WTC11 (cell line): ENCODE measurements at regions not wholly inside any gene's neighbourhood (a gene's known extent, or its start where the extent isn't known, plus 50 kb on each side); places are given as distances from the start of the nearest gene placed in this dataset.

Experiments
- FOXP1 ChIP-seq: sonication (generic); formaldehyde crosslinking; IDR thresholded peaks from 2 replicates; pipeline ENCODE4 v1.8.0; 2022; ENCODE audit warnings: missing genetic modification reagents, mild to moderate bottlenecking, moderate library complexity, borderline replicate concordance
- NFE2L1 ChIP-seq: sonication (generic); formaldehyde crosslinking; IDR thresholded peaks from 2 replicates; pipeline ENCODE4 v1.8.1; 2023; ENCODE audit warnings: missing genetic modification reagents
- TEAD1 ChIP-seq: sonication (generic); formaldehyde crosslinking; IDR thresholded peaks from 2 replicates; pipeline ENCODE4 v1.8.0; 2022; ENCODE audit warnings: mild to moderate bottlenecking, missing genetic modification reagents
- TEAD4 ChIP-seq: sonication (generic); formaldehyde crosslinking; IDR thresholded peaks from 2 replicates; pipeline ENCODE4 v1.8.0; 2022; ENCODE audit warnings: mild to moderate bottlenecking, missing genetic modification reagents
- TP53 ChIP-seq: sonication (generic); formaldehyde crosslinking; IDR thresholded peaks from 2 replicates; pipeline ENCODE4 v1.8.1; 2023; ENCODE audit warnings: mild to moderate bottlenecking, missing genetic modification reagents
- TF ChIP-seq, protein P1 (sequence below): fragments of 200-600 bp; IDR thresholded peaks from 2 replicates; pipeline ENCODE4 v1.8.0; 2022; ENCODE audit warnings: antibody characterized with exemption
- TF ChIP-seq, protein P2 (sequence below): sonication (generic); formaldehyde crosslinking; IDR thresholded peaks from 2 replicates; pipeline ENCODE4 v1.8.0; 2022; ENCODE audit warnings: mild to moderate bottlenecking, missing genetic modification reagents
- TF ChIP-seq, protein P3 (sequence below): sonication (generic); formaldehyde crosslinking; IDR thresholded peaks from 2 replicates; pipeline ENCODE4 v1.8.1; 2022; ENCODE audit warnings: low read depth, missing genetic modification reagents, borderline replicate concordance

DNA sequence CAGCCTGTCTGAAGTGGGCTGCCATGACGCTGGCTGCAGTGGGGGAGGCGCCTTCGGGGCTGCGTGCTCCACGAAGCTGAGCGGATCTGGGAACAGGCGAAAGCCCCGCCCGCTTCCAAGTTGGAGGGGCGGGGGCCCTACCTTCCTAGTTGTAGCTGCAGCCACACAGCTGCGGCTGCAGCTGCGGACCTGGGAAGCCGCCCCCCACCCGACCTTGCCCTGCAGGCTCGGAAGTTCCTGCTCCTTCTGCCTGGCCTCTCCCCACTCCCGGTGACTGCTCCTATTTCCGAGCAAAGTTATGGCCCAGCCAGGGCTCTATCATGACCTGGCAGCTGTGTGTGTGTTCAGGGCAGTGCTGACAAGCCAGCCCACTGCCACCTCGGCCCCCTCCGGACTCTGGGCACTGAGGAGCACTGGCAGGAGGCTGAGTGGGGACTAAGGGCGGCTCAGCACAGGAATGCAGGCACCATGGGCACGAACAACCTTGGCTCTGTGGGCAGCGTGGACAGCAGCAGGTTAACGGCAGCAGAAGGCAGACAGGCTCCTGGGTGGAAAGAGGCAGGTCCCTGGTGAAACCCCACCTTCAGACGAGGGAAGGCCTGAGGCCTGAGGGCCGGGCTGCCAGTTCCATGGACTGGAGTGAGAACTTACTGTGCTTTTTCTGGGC lies 352.4 kb upstream of the TMCO5A start:
- TF ChIP-seq TEAD4 (CRISPR knock-in tag) (no peak), NFE2L1 (no peak), TEAD1 (CRISPR knock-in tag) (no peak), TP53 (CRISPR knock-in tag) (no peak), FOXP1 (CRISPR knock-in tag) (no peak)
- TF ChIP-seq, protein P1, sequence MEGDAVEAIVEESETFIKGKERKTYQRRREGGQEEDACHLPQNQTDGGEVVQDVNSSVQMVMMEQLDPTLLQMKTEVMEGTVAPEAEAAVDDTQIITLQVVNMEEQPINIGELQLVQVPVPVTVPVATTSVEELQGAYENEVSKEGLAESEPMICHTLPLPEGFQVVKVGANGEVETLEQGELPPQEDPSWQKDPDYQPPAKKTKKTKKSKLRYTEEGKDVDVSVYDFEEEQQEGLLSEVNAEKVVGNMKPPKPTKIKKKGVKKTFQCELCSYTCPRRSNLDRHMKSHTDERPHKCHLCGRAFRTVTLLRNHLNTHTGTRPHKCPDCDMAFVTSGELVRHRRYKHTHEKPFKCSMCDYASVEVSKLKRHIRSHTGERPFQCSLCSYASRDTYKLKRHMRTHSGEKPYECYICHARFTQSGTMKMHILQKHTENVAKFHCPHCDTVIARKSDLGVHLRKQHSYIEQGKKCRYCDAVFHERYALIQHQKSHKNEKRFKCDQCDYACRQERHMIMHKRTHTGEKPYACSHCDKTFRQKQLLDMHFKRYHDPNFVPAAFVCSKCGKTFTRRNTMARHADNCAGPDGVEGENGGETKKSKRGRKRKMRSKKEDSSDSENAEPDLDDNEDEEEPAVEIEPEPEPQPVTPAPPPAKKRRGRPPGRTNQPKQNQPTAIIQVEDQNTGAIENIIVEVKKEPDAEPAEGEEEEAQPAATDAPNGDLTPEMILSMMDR: no peak
- TF ChIP-seq, protein P2, sequence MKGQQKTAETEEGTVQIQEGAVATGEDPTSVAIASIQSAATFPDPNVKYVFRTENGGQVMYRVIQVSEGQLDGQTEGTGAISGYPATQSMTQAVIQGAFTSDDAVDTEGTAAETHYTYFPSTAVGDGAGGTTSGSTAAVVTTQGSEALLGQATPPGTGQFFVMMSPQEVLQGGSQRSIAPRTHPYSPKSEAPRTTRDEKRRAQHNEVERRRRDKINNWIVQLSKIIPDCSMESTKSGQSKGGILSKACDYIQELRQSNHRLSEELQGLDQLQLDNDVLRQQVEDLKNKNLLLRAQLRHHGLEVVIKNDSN (CRISPR knock-in tag): no peak
- TF ChIP-seq, protein P3, sequence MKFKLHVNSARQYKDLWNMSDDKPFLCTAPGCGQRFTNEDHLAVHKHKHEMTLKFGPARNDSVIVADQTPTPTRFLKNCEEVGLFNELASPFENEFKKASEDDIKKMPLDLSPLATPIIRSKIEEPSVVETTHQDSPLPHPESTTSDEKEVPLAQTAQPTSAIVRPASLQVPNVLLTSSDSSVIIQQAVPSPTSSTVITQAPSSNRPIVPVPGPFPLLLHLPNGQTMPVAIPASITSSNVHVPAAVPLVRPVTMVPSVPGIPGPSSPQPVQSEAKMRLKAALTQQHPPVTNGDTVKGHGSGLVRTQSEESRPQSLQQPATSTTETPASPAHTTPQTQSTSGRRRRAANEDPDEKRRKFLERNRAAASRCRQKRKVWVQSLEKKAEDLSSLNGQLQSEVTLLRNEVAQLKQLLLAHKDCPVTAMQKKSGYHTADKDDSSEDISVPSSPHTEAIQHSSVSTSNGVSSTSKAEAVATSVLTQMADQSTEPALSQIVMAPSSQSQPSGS (CRISPR knock-in tag): no peak
